KOPT-K1 (cell line): ENCODE measurements at regions not wholly inside any gene's neighbourhood (a gene's known extent, or its start where the extent isn't known, plus 50 kb on each side); places are given as distances from the start of the nearest gene placed in this dataset.

Experiments
- H3K27ac ChIP-seq: fragments of 200-600 bp; sonication (generic); 2 replicates; pipeline ENCODE4 v1.5.1; 2016; ENCODE audit warnings: antibody characterized with exemption, mild to moderate bottlenecking, low read depth, low read length; ENCODE audit not compliant: poor library complexity, severe bottlenecking
- H3K36me3 ChIP-seq: fragments of 200-600 bp; sonication (generic); 2 replicates; pipeline ENCODE4 v1.5.1; 2017; ENCODE audit warnings: antibody characterized with exemption, mild to moderate bottlenecking, low read length, moderate library complexity; ENCODE audit not compliant: insufficient read depth
- H3K9me3 ChIP-seq: fragments of 200-600 bp; sonication (generic); 2 replicates; pipeline ENCODE4 v1.5.1; 2017; ENCODE audit warnings: antibody characterized with exemption, low read length, mild to moderate bottlenecking; ENCODE audit not compliant: insufficient read depth, poor library complexity, severe bottlenecking

- no peak overlapping the region for H3K27ac ChIP-seq
- no peaks in the 10 kb centered on the region for H3K36me3 ChIP-seq
- H3K9me3 ChIP-seq, result peaks cover 11% of the 10 kb centered on the region
These were observed 338.5 kb downstream of the PMP22 start for GRCh38 chr17:14926526-14927122.

DNA sequence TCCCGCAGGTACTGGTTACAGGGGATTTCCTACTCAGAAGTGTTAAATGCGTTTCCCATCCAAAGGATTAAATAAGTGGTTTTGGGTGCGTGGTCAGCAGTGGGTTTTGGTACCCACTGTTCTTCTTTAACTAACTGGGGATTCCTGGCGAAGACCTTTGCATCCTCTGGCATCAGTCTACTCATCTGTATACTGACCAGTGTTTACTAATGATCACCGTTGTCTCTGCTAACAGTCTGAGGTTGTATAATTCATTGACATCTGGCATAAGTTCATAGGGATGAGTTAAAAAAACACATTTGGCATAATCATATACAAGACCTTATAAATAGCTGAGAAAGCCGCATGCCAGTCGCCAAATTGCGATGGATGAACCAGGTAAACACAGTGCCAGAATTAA, 339.1 kb downstream of the PMP22 start:
- H3K36me3 ChIP-seq, result no peaks in the 10 kb centered on the region
- peaks cover 11% of the 10 kb centered on the region for H3K9me3 ChIP-seq
- no peak overlapping the region for H3K27ac ChIP-seq

DNA sequence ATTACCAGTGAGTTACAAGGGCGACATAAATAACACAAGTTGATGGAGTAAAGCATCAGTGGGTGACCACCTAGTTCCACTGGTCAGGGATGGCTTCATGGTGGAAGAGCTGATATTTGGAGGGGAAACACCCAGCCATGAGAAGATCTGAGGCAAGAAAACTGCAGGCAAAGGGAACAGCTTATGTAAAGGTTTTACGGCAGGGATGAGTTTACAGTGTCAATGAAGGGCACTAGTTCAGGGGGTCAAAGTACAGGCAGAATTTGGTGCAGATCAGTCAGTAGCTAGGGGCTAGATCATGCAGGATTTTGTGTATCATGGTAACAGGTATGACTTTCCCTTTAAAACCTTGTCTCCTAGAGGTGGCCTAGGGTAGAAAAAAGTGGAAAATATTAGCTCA, 339.6 kb downstream of the PMP22 start:
- Histone ChIP-seq H3K9me3 (peaks cover 11% of the 10 kb centered on the region), H3K36me3 (no peaks in the 10 kb centered on the region), H3K27ac (no peak overlapping the region)

GRCh38 chr17:14923981-14924380, 341.1 kb downstream of the PMP22 start:
- Histone ChIP-seq H3K27ac (no peak overlapping the region), H3K9me3 (peaks cover 11% of the 10 kb centered on the region), H3K36me3 (no peaks in the 10 kb centered on the region)

- Histone ChIP-seq H3K27ac (no peak overlapping the region), H3K9me3 (peaks cover 11% of the 10 kb centered on the region), H3K36me3 (no peaks in the 10 kb centered on the region)
These were observed 342.7 kb downstream of the PMP22 start for GRCh38 chr17:14922411-14922810.

DNA sequence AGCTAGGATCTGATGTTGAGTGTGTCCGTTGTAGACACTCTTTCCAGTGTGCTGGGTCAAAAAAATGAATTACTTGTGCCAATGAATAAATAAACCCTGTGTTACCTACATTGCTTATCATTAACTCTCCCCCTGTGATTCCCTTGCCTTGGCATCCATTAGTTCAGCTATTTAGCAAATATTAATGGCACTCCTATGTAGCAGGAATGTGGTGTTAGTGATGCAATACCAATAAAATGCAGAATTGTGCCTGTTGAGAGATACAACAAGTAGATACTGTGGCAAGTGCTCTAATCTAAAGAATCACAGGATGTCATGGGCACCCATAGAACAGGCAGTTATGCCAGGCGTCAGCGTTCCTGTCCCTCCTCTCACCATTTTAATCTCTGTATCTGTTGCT, 343.2 kb downstream of the PMP22 start:
- H3K27ac ChIP-seq, result no peak overlapping the region
- H3K9me3 ChIP-seq, result peaks cover 11% of the 10 kb centered on the region
- H3K36me3 ChIP-seq, result no peaks in the 10 kb centered on the region

DNA sequence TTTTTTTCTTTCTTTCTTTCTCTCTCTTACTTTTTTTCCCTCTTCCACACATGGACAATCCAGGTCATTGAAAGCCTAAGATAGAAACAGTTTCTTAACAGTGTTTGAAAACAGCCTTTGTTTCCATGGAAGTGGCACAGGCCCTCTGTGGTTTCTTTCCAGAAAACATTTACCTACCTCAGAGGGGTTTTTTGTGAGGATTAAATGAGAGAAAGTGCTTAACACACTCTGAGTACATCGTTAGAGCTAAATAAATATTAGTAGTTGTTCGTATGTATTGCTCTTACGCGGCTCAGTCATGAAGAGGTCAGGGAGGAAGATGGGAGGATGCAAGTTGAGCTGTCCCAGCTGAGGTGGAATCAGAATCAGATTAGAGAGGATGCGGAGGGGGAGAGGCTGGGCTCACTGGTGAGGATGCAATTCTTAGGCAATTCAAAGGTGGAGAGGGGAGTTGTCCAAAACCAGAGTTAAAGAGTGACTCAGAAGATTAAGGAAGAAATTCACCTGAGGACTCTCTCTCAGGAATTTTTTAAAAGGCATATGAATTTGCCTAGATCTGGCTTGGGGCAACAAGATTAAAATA, 345.4 kb downstream of the PMP22 start:
- Histone ChIP-seq H3K27ac (no peak overlapping the region), H3K9me3 (peaks cover 11% of the 10 kb centered on the region), H3K36me3 (no peaks in the 10 kb centered on the region)

GRCh38 chr17:14919094-14919493, 346.0 kb downstream of the PMP22 start:
- Histone ChIP-seq H3K36me3 (no peaks in the 10 kb centered on the region), H3K9me3 (peaks cover 11% of the 10 kb centered on the region)

DNA sequence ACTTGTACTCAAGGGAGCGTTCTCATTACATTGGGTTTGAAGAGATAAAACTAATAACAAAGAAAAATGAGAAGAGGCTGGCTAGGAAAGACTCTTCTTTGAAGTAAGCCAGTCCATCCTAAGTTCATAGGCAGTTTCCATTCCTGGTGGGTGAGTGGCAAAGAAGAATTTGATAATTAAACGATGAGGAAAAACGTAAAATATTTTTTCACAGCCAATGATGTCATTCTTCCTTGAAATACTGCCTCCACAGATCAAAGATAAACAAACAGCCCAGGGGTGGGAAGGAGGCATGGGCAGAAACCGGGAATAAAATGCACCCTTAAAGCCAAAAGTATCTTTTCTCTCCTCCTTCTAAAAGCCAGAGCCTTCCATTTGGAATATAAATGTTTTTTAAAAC, 346.6 kb downstream of the PMP22 start:
- H3K27ac ChIP-seq, result no peak overlapping the region
- peaks cover 11% of the 10 kb centered on the region for H3K9me3 ChIP-seq
- H3K36me3 ChIP-seq, result no peaks in the 10 kb centered on the region

More at GRCh38 chr17:14919094-14919493, 346.0 kb downstream of the PMP22 start:
- H3K27ac ChIP-seq, result no peak overlapping the region

GRCh38 chr17:14910916-14911315, 354.2 kb downstream of the PMP22 start:
- Histone ChIP-seq H3K27ac (no peak overlapping the region), H3K36me3 (no peaks in the 10 kb centered on the region), H3K9me3 (no peaks in the 10 kb centered on the region)

DNA sequence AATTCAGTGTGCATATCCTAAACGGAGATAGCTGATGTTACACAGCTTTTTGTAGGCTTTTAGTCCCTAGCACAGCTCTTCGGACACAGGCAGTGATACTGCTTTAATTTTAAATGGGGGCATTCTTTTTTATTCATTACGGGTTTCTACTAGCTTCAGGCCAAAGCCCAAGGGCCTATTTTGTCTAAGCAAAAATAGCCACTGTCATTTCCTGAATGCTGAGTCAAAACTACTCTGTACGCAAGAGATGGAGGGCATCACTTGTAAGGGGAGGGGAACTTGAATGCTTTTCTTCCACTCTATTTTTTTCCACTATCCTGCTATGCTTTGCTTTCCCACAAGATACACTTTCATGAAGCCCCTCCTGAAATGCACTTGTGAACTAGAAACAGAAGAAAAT, 360.7 kb downstream of the PMP22 start:
- Histone ChIP-seq H3K9me3 (no peaks in the 10 kb centered on the region), H3K36me3 (no peaks in the 10 kb centered on the region), H3K27ac (no peak overlapping the region)

DNA sequence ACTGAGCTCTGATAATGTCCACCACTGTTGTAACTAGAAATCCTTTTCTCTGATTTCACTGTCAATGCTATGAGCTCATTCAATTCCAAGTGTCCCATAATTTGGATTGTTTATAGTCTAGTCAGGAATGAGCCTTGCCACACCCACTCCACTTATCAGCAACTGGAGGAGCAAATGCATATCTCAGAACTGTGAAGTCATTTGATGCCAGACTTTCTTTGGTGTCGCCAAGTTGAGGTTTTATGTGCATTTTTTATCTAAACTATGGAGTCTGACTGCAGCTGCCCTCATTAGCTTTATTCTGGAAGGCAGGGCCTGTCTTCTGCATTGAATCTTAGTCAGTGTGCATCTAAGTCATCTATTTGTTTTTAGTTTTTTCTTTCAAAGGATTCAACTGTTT, 361.3 kb downstream of the PMP22 start:
- Histone ChIP-seq H3K36me3 (no peaks in the 10 kb centered on the region), H3K9me3 (no peaks in the 10 kb centered on the region), H3K27ac (no peak overlapping the region)

- no peaks in the 10 kb centered on the region for H3K36me3 ChIP-seq
- H3K27ac ChIP-seq, result no peak overlapping the region
- peaks cover 4% of the 10 kb centered on the region for H3K9me3 ChIP-seq
These were observed 362.3 kb downstream of the PMP22 start for GRCh38 chr17:14902803-14903202.

DNA sequence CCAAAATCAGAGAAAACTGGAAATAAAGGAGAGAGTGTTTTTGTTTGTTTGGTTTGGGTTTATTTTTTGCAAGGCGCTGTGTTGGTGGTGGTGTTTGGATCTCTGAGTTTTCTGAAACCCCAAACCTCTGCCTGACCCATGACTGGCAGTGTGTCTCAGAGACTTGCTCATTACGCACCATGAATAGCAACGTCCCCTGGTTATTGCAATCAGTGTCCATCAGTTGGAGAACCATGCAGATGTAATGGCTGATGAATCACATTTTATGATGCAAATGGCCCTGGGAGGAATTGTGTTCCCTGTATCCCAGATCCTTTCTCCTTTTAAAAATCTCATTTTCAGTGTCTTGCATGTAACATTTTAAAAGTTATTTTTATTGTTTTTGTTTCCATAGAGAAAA, 362.8 kb downstream of the PMP22 start:
- Histone ChIP-seq H3K36me3 (no peaks in the 10 kb centered on the region), H3K9me3 (peaks cover 4% of the 10 kb centered on the region), H3K27ac (no peak overlapping the region)

DNA sequence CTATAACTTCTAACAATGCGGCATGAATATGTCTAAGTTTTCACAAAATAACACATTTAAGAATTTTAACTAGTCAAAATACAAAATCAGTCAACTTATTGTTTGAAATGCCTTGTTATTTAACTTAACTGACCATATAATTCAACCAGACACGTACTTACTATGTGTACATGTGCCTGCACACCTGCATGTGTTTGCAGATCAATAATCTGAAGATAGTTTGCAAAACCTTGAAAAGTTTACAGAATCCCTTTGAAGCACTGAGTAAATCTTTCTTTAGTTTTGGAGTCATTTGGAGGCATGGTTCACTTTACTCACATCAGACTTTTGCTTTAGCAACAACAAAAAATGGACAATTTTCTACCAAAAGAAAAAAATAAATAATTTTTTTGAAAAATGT, 363.8 kb downstream of the PMP22 start:
- H3K9me3 ChIP-seq, result peaks cover 4% of the 10 kb centered on the region
- no peak overlapping the region for H3K27ac ChIP-seq
- H3K36me3 ChIP-seq, result no peaks in the 10 kb centered on the region

- peaks cover 25% of the 10 kb centered on the region for H3K9me3 ChIP-seq
- H3K36me3 ChIP-seq, result no peaks in the 10 kb centered on the region
- no peak overlapping the region for H3K27ac ChIP-seq
These were observed 378.9 kb downstream of the PMP22 start for GRCh38 chr17:14886200-14886739.
